ENCODE measurements at regions not wholly inside any gene's neighbourhood (a gene's known extent, or its start where the extent isn't known, plus 50 kb on each side); places are given as distances from the start of the nearest gene placed in this dataset.

GRCh38 chr12:102571889-102572288 is 91.5 kb upstream of the IGF1 start:
- no peak overlapping the region for H3K9ac ChIP-seq (replicated peaks in 1 of 4; ENCODE audit: extremely low read depth in 1 of 4, low read depth in 3 of 4, low read length in 3 of 4)
- no peak overlapping the region for H3K4me3 ChIP-seq (ENCODE audit: extremely low read depth in 1 of 4, insufficient read depth in 2 of 4, low read depth in 3 of 4, low read length in 4 of 4)
- no peak overlapping the region for H3K4ac ChIP-seq (replicated peaks; ENCODE audit: insufficient read length, low read depth, low read length)
- H3K36me3 ChIP-seq (ENCODE audit: control insufficient read depth in 2 of 4, insufficient read depth in 4 of 4, low read length in 3 of 4): no peaks in the 10 kb centered on the region
- H3K14ac ChIP-seq (ENCODE audit: insufficient read length): no peak overlapping the region
- no peak overlapping the region for H2AK5ac ChIP-seq (ENCODE audit: low read depth, low read length)
- no peaks in the 10 kb centered on the region for H3K79me1 ChIP-seq (ENCODE audit: low read depth, low read length)
- no peak for FAIRE-seq
- WGBS, 2 experiments (ENCODE audit: extremely low coverage in 1 of 2, insufficient coverage in 1 of 2, insufficient read length in 1 of 2, insufficient replicate concordance in 2 of 2, low coverage in 1 of 2, low lambda C conversion rate in 2 of 2, missing lambda C conversion rate in 1 of 2): 89% methylated on average over 3 of the region's 3 CpGs; no CpG with 5 or more reads in 1 of the 2 experiments
- H3K23ac ChIP-seq (ENCODE audit: insufficient read length): no peak overlapping the region
- TF ChIP-seq TAF7 (optimal IDR thresholded peaks at IDR 0.05; ENCODE audit: borderline replicate concordance, low read depth, low read length): no peak
- no peak for TF ChIP-seq BRCA1 (IDR thresholded peaks at IDR 0.05; ENCODE audit: low read depth, low read length)
- no peak for TF ChIP-seq GABPA (IDR thresholded peaks at IDR 0.05; ENCODE audit: borderline replicate concordance, insufficient read depth, low read length)
- no peak for TF ChIP-seq CHD2 (IDR thresholded peaks at IDR 0.05; ENCODE audit: low read length)
- no peak for TF ChIP-seq RBBP5 (IDR thresholded peaks at IDR 0.05; ENCODE audit: borderline replicate concordance, low read depth, low read length)
- TF ChIP-seq SP2 (IDR thresholded peaks at IDR 0.05; ENCODE audit: low read length): no peak
- ChIA-PET POLR2A (ENCODE audit: partially characterized antibody) (interaction anchor here (1.0 kb wide), 1 partner anchor 33 kb away, joined by 3 read pairs; no protein-coding TSS in a partner anchor), CTCF (ENCODE audit: partially characterized antibody) (interaction anchor here (0.7 to 1.5 kb wide), 2 partner anchors 12 to 28 kb away, joined by 3 read pairs; no protein-coding TSS in a partner anchor)
- no peak for DNase-seq (ENCODE audit: low read depth in 1 of 2, low spot score in 2 of 2)
- no peak overlapping the region for H2BK15ac ChIP-seq (ENCODE audit: low read length)
- H3K4me2 ChIP-seq (ENCODE audit: insufficient read depth in 1 of 2, low read depth in 2 of 2, low read length in 2 of 2): no peak overlapping the region
- no peaks in the 10 kb centered on the region for H3K79me2 ChIP-seq (ENCODE audit: control insufficient read depth in 1 of 2, insufficient read depth in 2 of 2, low read length in 2 of 2)
- H3K4me1 ChIP-seq (replicated peaks in 1 of 4; ENCODE audit: control insufficient read depth in 3 of 4, insufficient read depth in 4 of 4, low read length in 3 of 4): no peaks in the 10 kb centered on the region
- no peak overlapping the region for H4K91ac ChIP-seq (replicated peaks; ENCODE audit: insufficient read length, low read length)
- no peak overlapping the region for H2BK5ac ChIP-seq (ENCODE audit: low read depth, low read length)
- no peak overlapping the region for H4K8ac ChIP-seq (ENCODE audit: extremely low read depth, insufficient read depth, low read length)
- no peaks in the 10 kb centered on the region for H3K9me3 ChIP-seq (ENCODE audit: insufficient read depth in 2 of 2, low read depth in 1 of 2, low read length in 1 of 2)
- no peak overlapping the region for H4K5ac ChIP-seq (ENCODE audit: insufficient read length, low read depth, low read length)
- H2BK120ac ChIP-seq (replicated peaks; ENCODE audit: low read depth, low read length): no peak overlapping the region
- no peak overlapping the region for H3K56ac ChIP-seq (replicated peaks; ENCODE audit: insufficient read length, low read depth, low read length)
- no peak overlapping the region for H3K18ac ChIP-seq (ENCODE audit: extremely low read depth, low read length)
- no peak overlapping the region for H2AFZ ChIP-seq (ENCODE audit: low read length)
- H2BK12ac ChIP-seq (ENCODE audit: low read depth, low read length): no peak overlapping the region
- H4K20me1 ChIP-seq (replicated peaks in 1 of 2; ENCODE audit: control insufficient read depth in 1 of 2, insufficient read depth in 2 of 2, low read length in 2 of 2): no peaks in the 10 kb centered on the region
- no peaks in the 10 kb centered on the region for H3K27me3 ChIP-seq (replicated peaks in 1 of 4; ENCODE audit: control insufficient read depth in 3 of 4, extremely low read depth in 1 of 4, insufficient read depth in 3 of 4, low read length in 3 of 4)
- no peak overlapping the region for H2BK20ac ChIP-seq (ENCODE audit: low read length)
- no peak overlapping the region for H3K27ac ChIP-seq (ENCODE audit: low read depth, low read length)
- no peaks in the 10 kb centered on the region for H3K23me2 ChIP-seq (ENCODE audit: low read depth, low read length)

Measured in H1 (cell line).